Glutamatergic neuron (in vitro differentiated cells): ENCODE measurements at regions not wholly inside any gene's neighbourhood (a gene's known extent, or its start where the extent isn't known, plus 50 kb on each side); places are given as distances from the start of the nearest gene placed in this dataset.

Experiments used
- DNase-seq: peaks from one replicate; pipeline ENCODE4 v3.0.0; 2022
- H3K27ac Mint-ChIP-seq: one replicate; pipeline ENCODE4 v1.8.0; 2020; ENCODE audit warnings: mild to moderate bottlenecking, mixed read lengths, inconsistent platforms; ENCODE audit not compliant: unreplicated experiment
- H3K27me3 Mint-ChIP-seq: one replicate; pipeline ENCODE4 v1.8.0; 2020; ENCODE audit warnings: mild to moderate bottlenecking, moderate library complexity, mixed read lengths, inconsistent platforms; ENCODE audit not compliant: unreplicated experiment
- H3K36me3 Mint-ChIP-seq: one replicate; pipeline ENCODE4 v1.8.0; 2020; ENCODE audit warnings: mild to moderate bottlenecking, mixed read lengths, inconsistent platforms; ENCODE audit not compliant: unreplicated experiment
- H3K4me1 Mint-ChIP-seq: one replicate; pipeline ENCODE4 v1.8.0; 2020; ENCODE audit warnings: mild to moderate bottlenecking, low read depth, mixed read lengths, inconsistent platforms; ENCODE audit not compliant: unreplicated experiment
- H3K4me3 Mint-ChIP-seq: one replicate; pipeline ENCODE4 v1.8.0; 2020; ENCODE audit warnings: mild to moderate bottlenecking, mixed read lengths, inconsistent platforms; ENCODE audit not compliant: unreplicated experiment
- H3K9me3 Mint-ChIP-seq: one replicate; pipeline ENCODE4 v1.8.0; 2020; ENCODE audit warnings: mild to moderate bottlenecking, moderate library complexity, mixed read lengths, inconsistent platforms; ENCODE audit not compliant: unreplicated experiment
- TF ChIP-seq, protein P1 (sequence below): fragments of 200-600 bp; sonication (generic); IDR thresholded peaks from one replicate; pipeline ENCODE4 v1.5.0; 2021; ENCODE audit not compliant: partially characterized antibody, unreplicated experiment

- no peak for DNase-seq
Measured at GRCh38 chr1:36590264-36590663, 107.6 kb upstream of the CSF3R start.

GRCh38 chr1:36588972-36589371, 106.3 kb upstream of the CSF3R start:
- Mint-ChIP-seq H3K9me3 (peaks cover 1% of the 10 kb centered on the region), H3K27ac (no peak overlapping the region), H3K36me3 (no peaks in the 10 kb centered on the region), H3K4me3 (no peak overlapping the region), H3K27me3 (peaks cover 5% of the 10 kb centered on the region), H3K4me1 (peaks cover 61% of the 10 kb centered on the region)
- TF ChIP-seq, protein P1, sequence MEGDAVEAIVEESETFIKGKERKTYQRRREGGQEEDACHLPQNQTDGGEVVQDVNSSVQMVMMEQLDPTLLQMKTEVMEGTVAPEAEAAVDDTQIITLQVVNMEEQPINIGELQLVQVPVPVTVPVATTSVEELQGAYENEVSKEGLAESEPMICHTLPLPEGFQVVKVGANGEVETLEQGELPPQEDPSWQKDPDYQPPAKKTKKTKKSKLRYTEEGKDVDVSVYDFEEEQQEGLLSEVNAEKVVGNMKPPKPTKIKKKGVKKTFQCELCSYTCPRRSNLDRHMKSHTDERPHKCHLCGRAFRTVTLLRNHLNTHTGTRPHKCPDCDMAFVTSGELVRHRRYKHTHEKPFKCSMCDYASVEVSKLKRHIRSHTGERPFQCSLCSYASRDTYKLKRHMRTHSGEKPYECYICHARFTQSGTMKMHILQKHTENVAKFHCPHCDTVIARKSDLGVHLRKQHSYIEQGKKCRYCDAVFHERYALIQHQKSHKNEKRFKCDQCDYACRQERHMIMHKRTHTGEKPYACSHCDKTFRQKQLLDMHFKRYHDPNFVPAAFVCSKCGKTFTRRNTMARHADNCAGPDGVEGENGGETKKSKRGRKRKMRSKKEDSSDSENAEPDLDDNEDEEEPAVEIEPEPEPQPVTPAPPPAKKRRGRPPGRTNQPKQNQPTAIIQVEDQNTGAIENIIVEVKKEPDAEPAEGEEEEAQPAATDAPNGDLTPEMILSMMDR, result no peak
- DNase-seq, result peak; percentile 63

More at GRCh38 chr1:36590264-36590663, 107.6 kb upstream of the CSF3R start:
- peaks cover 3% of the 10 kb centered on the region for H3K36me3 Mint-ChIP-seq
- H3K27me3 Mint-ChIP-seq, result peaks cover 6% of the 10 kb centered on the region
- peak overlapping the region; percentile 30 for H3K4me3 Mint-ChIP-seq
- no peak overlapping the region for H3K27ac Mint-ChIP-seq
- H3K9me3 Mint-ChIP-seq, result no peaks in the 10 kb centered on the region
- TF ChIP-seq, protein P1, result no peak
- peaks cover 53% of the 10 kb centered on the region for H3K4me1 Mint-ChIP-seq

DNA sequence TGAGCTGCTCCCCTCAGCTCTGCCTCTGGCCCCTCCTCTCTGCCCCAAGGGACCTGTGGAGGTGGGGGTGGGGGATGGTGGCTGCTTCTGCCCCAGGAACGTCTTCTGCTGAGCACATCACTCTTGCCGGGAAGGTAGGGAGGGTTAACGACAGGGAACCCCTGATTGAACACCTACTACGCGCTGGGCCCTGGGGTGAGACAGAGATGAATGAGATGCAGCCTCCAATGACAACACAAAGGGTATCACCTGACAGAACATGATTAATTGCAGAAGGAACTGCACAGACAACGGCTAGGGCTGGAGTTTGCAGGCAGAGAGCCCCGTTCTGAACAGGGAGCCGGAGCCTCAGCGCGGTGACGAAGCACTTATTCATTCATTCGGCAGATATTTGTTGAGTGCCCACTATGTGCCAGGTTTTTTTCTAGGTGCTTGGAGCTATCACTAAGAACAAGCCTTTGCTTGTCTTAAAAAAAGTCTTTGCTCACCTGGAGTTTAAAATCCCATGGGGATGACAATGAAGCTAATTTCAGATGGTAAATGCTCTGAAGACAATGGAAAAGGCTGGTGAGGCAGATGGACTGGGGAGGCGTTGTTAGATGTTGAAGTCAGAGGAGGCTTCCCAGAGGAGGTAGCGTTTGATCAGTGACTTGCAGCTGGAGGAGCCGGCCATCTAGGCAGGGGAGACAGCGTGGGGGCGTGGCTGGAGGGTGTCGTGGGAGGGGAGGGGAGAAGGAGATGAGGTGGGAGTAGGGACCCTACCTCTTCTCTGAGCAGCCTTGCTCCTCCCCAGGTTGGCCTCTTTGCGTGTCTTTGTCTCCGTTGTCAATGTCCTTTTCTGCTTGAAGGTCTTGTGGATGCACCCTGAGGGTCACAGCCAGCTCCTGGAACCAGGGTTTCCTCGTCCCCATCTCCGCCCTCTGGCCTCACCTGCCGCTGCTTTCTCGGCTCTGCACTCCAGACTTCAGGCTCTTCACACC, 103.1 kb upstream of the CSF3R start:
- TF ChIP-seq, protein P1, result no peak
- Mint-ChIP-seq H3K27ac (peak overlapping the region; percentile 88), H3K36me3 (no peaks in the 10 kb centered on the region), H3K4me3 (peak overlapping the region; percentile 63), H3K9me3 (peaks cover 1% of the 10 kb centered on the region), H3K4me1 (peaks cover 64% of the 10 kb centered on the region), H3K27me3 (peaks cover 5% of the 10 kb centered on the region)
- DNase-seq, result peak; percentile 70

DNA sequence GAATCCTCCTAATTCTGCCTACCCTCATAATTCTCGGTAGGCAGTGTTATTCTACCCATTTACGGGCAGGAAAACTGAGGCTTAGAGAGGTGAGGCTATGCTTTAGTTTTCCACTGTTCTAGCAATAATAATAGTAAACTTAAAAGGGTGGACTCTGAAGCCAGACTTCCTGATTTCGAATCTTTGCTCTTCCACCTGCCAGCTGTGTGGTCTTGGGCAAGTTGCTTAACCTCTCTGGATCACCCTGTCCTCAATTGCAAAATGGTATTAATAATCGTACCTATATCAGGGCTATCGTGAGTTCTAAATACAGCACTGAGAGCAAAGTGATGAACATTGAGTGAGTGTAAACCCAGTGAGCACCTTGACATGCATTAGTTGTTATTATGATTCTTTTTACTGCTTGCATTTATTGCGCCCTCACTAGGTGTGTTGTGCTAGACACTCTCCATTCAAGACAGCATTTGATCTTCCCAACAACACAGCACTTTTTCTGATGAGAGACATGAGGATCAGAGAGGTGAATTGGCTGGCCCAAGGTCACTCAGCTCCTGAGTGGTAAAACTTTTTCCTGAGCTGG, 102.3 kb upstream of the CSF3R start:
- Mint-ChIP-seq H3K36me3 (no peaks in the 10 kb centered on the region), H3K27me3 (peaks cover 4% of the 10 kb centered on the region), H3K27ac (peak overlapping the region; percentile 75), H3K4me3 (peak overlapping the region; percentile 63), H3K4me1 (peaks cover 56% of the 10 kb centered on the region), H3K9me3 (peaks cover 1% of the 10 kb centered on the region)
- DNase-seq, result no peak
- TF ChIP-seq, protein P1, result no peak
